Stimulated activated CD4-positive, alpha-beta T cell treated with anti-CD3 and anti-CD28 coated beads, Interleukin-4, amount 100 ng/mL, for 24 hours (primary cell): ENCODE measurements at regions not wholly inside any gene's neighbourhood (a gene's known extent, or its start where the extent isn't known, plus 50 kb on each side); places are given as distances from the start of the nearest gene placed in this dataset.
A peak's percentile ranks its signal among the peaks of the same experiment; 100 is the strongest.

Experiments used
- DNase-seq: peaks from one replicate; pipeline ENCODE4 v3.0.0-alpha.2; 2020

DNA sequence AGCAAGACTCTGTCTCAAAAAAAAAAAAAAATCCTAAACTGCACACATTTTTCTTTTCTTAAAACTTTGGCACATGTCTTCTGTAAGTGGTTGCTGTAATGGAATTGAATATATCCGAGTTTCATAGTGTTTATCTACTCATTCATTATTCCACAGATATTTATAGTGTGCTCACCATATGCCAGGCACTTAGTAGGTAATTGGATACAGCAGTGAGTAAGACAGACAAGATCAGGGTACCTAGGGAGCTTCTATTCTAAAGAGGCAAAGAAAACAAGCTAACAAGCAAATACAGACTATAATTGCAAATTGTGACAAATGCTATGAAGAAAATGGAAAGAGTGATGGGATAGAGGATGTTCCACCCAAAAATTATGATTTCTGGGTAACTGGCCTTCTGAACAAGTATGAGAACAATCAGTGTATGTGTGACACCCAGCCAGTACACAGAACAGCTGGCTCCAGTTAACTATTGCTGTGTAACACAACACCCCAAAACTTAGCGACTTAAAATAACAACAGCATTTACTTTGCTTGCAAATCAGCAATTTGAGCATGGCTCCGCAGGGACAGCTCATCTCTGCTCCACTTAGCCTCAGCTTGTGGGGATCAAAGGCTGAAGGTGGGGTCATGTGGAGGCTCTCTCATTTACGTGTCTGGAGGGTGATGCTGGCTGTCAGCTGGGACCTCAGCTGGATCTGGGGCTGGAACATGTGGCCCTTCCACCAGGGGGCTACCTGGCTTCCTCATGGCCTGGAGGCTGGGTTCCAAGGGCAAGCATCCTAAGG, 224.9 kb downstream of the INSIG2 start:
- DNase-seq, result no peak

- no peak for DNase-seq
These were observed 222.6 kb downstream of the INSIG2 start for GRCh38 chr2:118310681-118311429.

GRCh38 chr2:118309946-118310680, 221.8 kb downstream of the INSIG2 start:
- DNase-seq, result peak; percentile 64

GRCh38 chr2:118309257-118309945, 221.1 kb downstream of the INSIG2 start:
- DNase-seq, result no peak

GRCh38 chr2:118307864-118308263, 219.6 kb downstream of the INSIG2 start:
- no peak for DNase-seq

DNA sequence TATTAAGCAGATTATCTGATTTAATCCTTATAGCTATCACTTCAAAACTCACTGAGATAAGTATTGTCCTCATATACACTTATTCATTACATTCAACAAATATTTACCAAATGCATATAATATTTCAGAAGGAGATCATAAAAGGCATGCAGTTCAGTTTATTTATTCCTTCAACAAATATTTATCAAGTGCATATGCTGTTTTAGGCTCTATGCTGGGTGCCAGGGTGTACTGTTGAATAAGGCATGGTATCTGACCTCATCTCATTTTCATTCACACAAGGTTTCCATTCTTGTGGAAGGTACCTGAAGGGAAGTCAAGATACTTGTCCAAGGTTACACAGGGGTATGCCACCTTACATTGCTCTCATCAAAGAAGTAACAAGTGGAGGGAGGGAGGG, 213.0 kb downstream of the INSIG2 start:
- DNase-seq, result no peak

- DNase-seq, result no peak
These were observed 212.6 kb downstream of the INSIG2 start for GRCh38 chr2:118300832-118301231.

- DNase-seq, result no peak
These were observed 208.4 kb downstream of the INSIG2 start for GRCh38 chr2:118296663-118297062.

DNA sequence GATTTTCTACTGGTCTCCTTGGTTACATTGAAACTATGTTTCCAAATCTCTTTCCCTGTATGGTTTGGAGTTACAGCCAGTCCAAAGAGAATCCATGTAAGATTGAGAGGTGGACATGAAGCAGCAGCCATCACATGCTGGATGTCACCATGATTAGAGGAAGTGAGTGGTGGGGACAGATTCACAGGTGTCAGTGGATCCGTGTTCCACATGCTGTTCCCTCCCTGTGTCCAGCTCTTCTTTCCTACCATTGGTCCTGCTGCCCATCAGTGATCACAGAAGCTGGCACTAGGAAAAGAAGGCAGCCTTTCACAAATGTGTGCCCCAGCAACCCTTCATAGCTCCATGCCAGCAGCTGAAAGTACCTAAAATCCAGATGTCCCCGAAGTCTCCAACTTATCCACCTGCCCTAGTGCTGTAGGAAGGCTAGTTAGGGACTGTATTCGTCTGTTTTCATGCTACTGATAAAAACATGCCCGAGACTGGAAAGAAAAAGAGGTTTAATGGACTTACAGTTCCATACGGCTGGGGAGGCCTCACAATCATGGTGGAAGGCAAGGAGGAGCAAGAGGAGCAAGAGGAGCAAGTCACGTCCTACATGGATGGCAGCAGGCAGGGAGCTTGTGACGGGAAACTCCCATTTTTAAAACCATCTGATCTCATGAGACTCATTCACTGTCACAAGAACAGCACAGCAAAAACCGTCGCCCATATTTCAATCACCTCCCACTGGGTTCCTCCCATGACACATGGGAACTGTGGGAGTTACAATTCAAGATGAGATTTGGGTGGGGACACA, 207.5 kb downstream of the INSIG2 start:
- no peak for DNase-seq

GRCh38 chr2:118294063-118294462, 205.8 kb downstream of the INSIG2 start:
- DNase-seq, result no peak

GRCh38 chr2:118292991-118293390, 204.7 kb downstream of the INSIG2 start:
- DNase-seq, result no peak

GRCh38 chr2:118291251-118291880, 203.1 kb downstream of the INSIG2 start:
- DNase-seq, result no peak

- no peak for DNase-seq
These were observed 202.4 kb downstream of the INSIG2 start for GRCh38 chr2:118290411-118291250.

- no peak for DNase-seq
These were observed 190.7 kb downstream of the INSIG2 start for GRCh38 chr2:118279005-118279404.

DNA sequence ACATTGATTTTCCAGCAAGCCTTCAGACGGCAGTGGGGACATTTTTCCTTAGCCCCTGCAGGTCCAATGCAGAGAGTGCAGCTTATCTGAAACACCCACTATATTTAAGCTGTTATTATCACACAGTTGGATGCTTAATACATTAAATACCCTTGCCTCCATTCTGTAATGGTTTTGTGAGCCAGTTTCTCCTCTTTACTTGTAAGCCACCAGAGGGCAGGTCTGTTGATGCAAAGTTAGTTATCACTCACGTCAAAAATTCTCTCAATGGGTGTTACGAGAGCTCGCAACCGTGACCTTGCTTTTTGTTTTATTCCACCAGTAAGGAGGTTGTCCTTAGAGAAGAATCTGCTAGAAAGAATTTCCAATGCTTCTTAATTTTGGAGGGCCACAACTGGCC, 189.8 kb downstream of the INSIG2 start:
- DNase-seq, result no peak

DNA sequence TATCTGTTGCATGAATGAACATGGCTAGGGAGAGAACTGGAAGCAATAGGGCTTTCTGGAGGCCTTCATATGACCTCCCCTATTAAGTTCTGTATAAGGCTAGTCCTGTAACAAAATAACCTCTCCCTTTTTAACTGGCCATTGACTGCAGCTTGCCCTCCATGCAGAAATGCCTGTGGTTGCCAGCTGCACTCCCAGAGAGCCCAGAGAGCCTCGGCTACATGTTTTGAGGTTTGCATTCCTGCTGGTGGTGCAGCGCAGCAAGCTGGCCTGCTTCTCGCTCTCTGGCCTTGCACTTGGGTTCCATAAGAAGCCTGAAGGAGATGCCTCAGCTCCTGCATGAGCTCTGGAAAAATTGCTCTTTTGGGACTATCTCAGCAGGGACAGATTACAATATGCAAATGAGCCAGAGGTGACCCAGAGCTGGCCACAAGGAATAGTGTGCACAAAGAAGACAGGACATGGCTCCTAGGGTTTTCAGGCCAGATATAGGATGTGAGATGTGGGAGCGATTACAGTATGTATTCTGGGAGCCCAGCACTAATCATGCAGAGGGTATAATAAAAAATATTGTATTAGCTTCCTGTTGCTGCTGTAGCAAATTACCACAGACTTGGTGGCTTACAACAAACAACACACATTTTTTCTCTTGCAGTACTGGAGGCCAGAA, 186.7 kb downstream of the INSIG2 start:
- no peak for DNase-seq

DNA sequence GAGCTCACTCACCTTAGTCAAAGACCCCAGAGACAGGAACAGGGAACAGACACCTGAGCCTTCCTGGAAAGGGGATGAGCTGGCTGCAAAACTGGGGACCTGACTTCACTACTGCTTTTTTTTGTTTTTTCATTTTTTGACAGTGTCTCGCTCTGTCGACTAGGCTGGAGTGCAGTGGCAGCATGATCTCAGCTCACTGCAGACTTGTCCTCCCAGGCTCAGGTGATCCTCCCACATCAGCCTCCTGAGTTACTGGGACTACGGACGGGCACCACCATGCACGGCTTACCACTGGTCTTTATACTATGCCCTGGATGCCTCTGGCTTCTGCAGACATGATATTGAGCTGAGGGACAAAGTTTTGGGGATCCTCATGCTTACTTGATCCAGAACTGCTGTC, 184.1 kb downstream of the INSIG2 start:
- no peak for DNase-seq

DNA sequence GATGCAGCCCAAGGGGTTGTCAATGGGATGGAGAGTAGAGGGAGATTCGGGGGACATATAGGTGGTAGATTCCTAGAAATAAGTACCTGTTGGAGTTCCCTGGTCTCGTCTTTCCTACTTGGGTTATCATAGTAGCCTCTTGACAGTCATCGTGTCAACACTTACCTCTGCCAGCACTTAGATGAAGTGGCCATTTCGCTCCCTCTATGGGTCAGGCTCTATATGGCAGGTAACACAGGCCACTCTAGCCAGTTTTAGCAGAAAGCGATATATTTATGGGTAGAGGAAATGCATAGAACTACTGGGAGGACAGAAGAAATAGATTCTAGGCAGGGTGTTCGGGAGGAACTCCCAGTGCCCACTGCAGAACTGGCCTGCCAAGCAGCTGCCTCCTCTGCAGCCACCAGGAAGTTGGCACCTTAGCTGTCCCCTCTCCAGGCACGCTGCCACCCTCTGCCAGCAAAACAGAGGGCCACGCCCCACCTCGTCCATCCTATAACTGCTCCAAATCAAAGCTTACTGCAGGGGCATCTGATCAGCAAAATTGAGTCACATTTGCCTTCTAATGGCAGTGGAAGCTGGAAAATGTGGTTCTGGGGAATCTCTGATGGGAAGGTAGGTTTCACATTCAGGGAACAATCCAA, 181.3 kb downstream of the INSIG2 start:
- no peak for DNase-seq

DNA sequence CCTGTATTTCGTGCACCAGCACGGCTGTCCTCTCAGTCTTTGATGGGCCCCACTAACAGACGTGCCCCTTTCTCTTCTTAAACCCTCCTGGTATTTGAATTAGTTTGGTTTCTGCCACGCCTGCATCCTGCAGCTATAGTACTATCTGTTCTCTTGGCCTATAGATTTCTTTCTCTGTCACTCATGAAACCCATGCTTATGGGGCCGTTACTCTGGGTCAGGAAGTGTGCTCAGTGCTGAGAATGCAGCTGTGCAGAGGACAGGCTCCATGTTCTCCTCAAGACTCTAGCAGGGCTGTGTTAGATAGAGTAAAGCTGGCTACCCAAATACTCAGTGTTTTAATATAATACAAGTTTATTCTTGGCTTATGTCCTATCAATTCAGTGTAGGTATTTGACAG, 180.0 kb downstream of the INSIG2 start:
- DNase-seq, result no peak
